Subcutaneous abdominal adipose tissue (tissue), 5 donors: ENCODE measurements at regions not wholly inside any gene's neighbourhood (a gene's known extent, or its start where the extent isn't known, plus 50 kb on each side); places are given as distances from the start of the nearest gene placed in this dataset.

Source experiments
- H3K27ac ChIP-seq: one replicate; pipeline ENCODE4 v1.7.0; 2013; ENCODE audit warnings: low read depth, mild to moderate bottlenecking, inconsistent platforms, low read length, moderate library complexity
- H3K27me3 ChIP-seq, 5 donors: one replicate each; pipeline ENCODE4 v1.7.0; 2013; ENCODE audit warnings: low read length in 5 of 5, inconsistent platforms in 1 of 5; ENCODE audit not compliant: control insufficient read depth in 5 of 5, insufficient read depth in 4 of 5
- H3K36me3 ChIP-seq, 5 donors: one replicate each; pipeline ENCODE4 v1.7.0; 2013; ENCODE audit warnings: low read length in 5 of 5; ENCODE audit not compliant: control insufficient read depth in 5 of 5, insufficient read depth in 5 of 5
- H3K4me1 ChIP-seq, 5 donors: one replicate each; pipeline ENCODE4 v1.7.0; 2013; ENCODE audit warnings: low read length in 5 of 5, mild to moderate bottlenecking in 3 of 5, moderate library complexity in 1 of 5; ENCODE audit not compliant: control insufficient read depth in 5 of 5, insufficient read depth in 5 of 5
- H3K4me3 ChIP-seq, 5 donors: one replicate each; pipeline ENCODE4 v1.7.0; 2013; ENCODE audit warnings: low read length in 5 of 5, low read depth in 1 of 5
- H3K9ac ChIP-seq, 5 donors: one replicate each; pipeline ENCODE4 v1.7.0; 2013; ENCODE audit warnings: low read length in 5 of 5, mild to moderate bottlenecking in 4 of 5, moderate library complexity in 3 of 5
- H3K9me3 ChIP-seq, 5 donors: one replicate each; pipeline ENCODE4 v1.7.0; 2013; ENCODE audit warnings: low read length in 5 of 5; ENCODE audit not compliant: control insufficient read depth in 5 of 5
- donor health status: healthy.
- donor health status: healthy.
- donor health status: healthy.
- donor health status: healthy.
- donor health status: healthy.

- no peaks in the 10 kb centered on the region for H3K36me3 ChIP-seq
- H3K4me3 ChIP-seq, result no peak overlapping the region
- H3K27ac ChIP-seq, result no peak overlapping the region
These were observed 107.1 kb upstream of the PAXBP1 start for GRCh38 chr21:32878661-32879060.

DNA sequence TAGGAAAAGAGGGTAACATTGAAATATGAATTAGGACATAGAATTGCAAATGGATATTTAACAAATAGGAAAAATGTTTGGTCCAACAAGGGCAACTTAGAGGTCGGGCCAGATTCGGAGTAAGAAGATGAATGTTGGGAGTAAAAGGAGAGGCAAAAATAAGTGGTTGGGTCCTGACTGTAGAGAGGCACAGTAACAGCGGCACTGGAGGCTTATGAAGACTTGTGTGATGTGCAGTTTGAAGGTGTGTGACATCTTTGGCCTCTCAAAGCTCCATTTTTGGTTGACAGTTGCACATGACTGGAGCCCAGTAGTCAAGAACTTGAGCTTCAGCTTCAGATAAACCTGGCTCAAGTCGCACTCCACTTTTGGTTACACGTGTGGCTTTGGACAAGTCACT is 109.9 kb upstream of the PAXBP1 start:
- no peak overlapping the region for H3K27ac ChIP-seq
- H3K4me3 ChIP-seq, result no peak overlapping the region
- no peaks in the 10 kb centered on the region for H3K4me1 ChIP-seq
- no peak overlapping the region for H3K9ac ChIP-seq
- H3K36me3 ChIP-seq, result no peaks in the 10 kb centered on the region
- H3K9me3 ChIP-seq, result no peaks in the 10 kb centered on the region
- peaks cover 0 to 2% (median 0%) of the 10 kb centered on the region in 5 donors for H3K27me3 ChIP-seq

More at GRCh38 chr21:32878661-32879060, 107.1 kb upstream of the PAXBP1 start:
- H3K4me1 ChIP-seq, result no peaks in the 10 kb centered on the region
- no peak overlapping the region for H3K9ac ChIP-seq
- H3K9me3 ChIP-seq, result no peaks in the 10 kb centered on the region
- peaks cover 0 to 2% (median 0%) of the 10 kb centered on the region in 5 donors for H3K27me3 ChIP-seq

DNA sequence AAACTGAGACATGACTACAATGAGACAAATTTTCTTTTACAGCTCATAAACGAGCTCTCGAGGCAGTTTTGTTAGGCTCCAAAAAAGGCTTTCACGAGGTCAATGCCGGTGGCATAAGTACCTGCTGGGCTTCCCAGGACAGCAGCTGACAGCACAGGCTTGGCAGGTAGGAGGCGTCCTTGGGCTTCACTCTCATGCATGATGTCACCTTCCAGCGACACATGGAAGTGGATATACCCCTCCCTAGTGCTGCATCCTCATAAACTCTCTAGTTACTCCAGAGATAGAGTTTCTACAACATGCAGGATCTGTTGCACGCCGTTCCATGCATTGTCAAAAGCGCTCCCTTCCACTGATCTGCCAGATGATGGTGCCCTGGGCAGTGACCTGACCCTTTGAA is 112.5 kb upstream of the PAXBP1 start:
- H3K4me1 ChIP-seq, result no peaks in the 10 kb centered on the region
- no peak overlapping the region for H3K4me3 ChIP-seq
- H3K36me3 ChIP-seq, result no peaks in the 10 kb centered on the region
- no peak overlapping the region for H3K27ac ChIP-seq
- H3K27me3 ChIP-seq, result peaks cover 0 to 4% (median 0%) of the 10 kb centered on the region in 5 donors
- H3K9ac ChIP-seq, result no peak overlapping the region
- H3K9me3 ChIP-seq, result no peaks in the 10 kb centered on the region

DNA sequence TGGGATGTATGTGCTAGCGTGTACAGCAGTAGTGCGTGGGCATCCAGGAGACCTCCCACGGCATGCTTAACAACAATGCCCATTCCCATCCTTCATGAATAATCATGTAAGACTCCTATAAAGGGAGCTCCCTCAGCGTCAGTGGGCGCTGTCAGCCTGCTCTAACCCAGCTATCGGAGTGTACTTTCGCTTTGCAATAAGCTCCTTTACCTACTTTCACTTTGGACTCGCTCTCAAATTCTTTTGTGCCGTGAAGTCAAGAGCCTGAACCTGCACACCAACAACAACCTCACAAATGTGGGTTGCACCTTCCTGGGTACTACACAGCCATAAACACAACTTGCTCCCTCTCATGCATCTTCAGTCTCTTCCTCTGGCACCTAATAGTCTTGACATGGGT is 114.8 kb upstream of the PAXBP1 start:
- no peak overlapping the region for H3K4me3 ChIP-seq
- no peaks in the 10 kb centered on the region for H3K9me3 ChIP-seq
- peaks cover 0 to 4% (median 0%) of the 10 kb centered on the region in 5 donors for H3K27me3 ChIP-seq

DNA sequence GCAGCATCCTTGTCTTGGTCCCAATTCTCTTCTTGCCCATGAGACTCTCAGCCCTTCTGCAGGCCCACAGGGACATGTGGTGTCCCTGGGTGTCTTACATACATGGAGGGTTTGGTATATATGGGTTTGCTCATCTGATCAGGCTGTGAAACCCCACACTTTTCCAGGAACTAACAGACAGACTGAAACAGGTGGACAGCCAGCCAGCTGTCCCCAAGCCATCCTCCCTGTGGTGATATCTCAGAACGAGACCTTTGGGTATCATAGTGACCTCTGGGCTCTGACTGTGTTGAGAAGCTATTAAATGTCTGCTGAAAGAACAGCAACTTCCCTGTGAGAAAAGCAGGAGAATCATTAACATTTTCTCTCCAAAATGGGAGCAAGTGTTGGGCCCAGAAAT is 115.5 kb upstream of the PAXBP1 start:
- no peaks in the 10 kb centered on the region for H3K4me1 ChIP-seq
- H3K36me3 ChIP-seq, result no peaks in the 10 kb centered on the region
- H3K27ac ChIP-seq, result no peak overlapping the region
- H3K9ac ChIP-seq, result no peak overlapping the region
- peaks cover 0 to 4% (median 0%) of the 10 kb centered on the region in 5 donors for H3K27me3 ChIP-seq
- H3K4me3 ChIP-seq, result no peak overlapping the region
- H3K9me3 ChIP-seq, result no peaks in the 10 kb centered on the region

More for the DNA sequence above, 114.8 kb upstream of the PAXBP1 start:
- Histone ChIP-seq H3K27ac (no peak overlapping the region), H3K9ac (no peak overlapping the region), H3K4me1 (no peaks in the 10 kb centered on the region), H3K36me3 (no peaks in the 10 kb centered on the region)

DNA sequence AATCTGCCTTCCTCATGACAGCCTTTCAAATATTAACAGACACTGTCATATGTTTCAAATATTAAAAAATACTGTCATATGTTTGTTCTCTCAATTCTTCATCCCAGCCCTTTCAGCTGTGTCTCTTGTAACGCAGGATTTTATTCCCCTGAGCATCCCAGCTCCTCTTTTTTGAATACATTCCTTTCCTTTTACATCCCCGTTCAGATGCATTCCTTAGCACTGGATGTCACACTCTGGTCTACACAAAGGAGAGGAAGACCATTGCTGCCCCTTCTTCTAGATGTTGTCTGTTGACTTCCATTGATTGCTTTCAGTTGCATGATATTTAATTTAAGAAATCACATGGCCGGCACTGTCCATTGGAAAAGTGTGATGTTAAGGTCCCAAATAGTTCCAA is 117.4 kb upstream of the PAXBP1 start:
- Histone ChIP-seq H3K4me3 (no peak overlapping the region), H3K9me3 (no peaks in the 10 kb centered on the region), H3K4me1 (no peaks in the 10 kb centered on the region), H3K9ac (no peak overlapping the region), H3K36me3 (no peaks in the 10 kb centered on the region), H3K27ac (no peak overlapping the region), H3K27me3 (peaks cover 0 to 2% (median 0%) of the 10 kb centered on the region in 5 donors)

GRCh38 chr21:32889596-32889995 is 118.0 kb upstream of the PAXBP1 start:
- Histone ChIP-seq H3K36me3 (no peaks in the 10 kb centered on the region), H3K9me3 (no peaks in the 10 kb centered on the region), H3K4me3 (no peak overlapping the region), H3K4me1 (no peaks in the 10 kb centered on the region), H3K9ac (no peak overlapping the region), H3K27ac (no peak overlapping the region), H3K27me3 (peaks cover 0 to 2% (median 0%) of the 10 kb centered on the region in 5 donors)

DNA sequence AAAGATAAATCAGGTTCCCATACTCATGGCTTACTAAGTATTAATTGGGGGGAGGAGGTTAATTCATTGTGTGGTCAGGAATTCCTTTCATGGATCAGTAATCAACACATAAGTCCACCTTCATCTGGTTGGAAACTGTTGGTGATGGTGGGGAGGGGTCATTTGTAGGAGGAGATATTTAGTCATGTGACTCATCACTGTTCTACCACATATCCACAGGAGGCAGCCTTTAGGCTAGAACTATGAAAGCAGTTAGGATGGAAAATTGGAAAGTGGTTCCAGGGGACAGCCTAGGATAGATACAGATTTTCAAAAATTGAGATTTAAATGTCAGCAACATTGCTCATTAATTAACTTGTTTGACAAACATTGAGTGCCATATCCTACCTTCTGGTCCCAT is 122.8 kb upstream of the PAXBP1 start:
- H3K27me3 ChIP-seq, result no peaks in the 10 kb centered on the region
- no peak overlapping the region for H3K27ac ChIP-seq
- no peak overlapping the region for H3K4me3 ChIP-seq
- no peak overlapping the region for H3K9ac ChIP-seq
- no peaks in the 10 kb centered on the region for H3K9me3 ChIP-seq
- no peaks in the 10 kb centered on the region for H3K4me1 ChIP-seq
- no peaks in the 10 kb centered on the region for H3K36me3 ChIP-seq

DNA sequence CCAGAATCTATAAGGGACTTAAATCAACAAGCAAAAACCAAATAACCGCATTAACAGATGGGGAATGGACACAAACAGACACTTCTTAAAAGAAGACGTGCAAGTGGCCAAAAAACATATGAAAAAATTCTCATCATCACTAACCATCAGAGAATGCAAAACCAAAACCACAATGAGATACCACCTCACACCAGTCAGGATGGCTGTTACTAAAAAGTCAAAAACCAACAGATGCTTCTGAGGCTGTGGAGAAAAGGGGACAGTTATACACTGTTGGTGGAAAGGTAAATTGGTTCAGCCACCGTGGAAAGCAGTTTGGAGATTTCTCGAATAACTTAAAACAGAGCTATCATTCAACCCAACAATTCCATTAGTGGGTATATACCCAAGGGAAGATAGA is 124.9 kb upstream of the OLIG2 start:
- H3K36me3 ChIP-seq, result no peaks in the 10 kb centered on the region
- no peaks in the 10 kb centered on the region for H3K27me3 ChIP-seq
- H3K9me3 ChIP-seq, result no peaks in the 10 kb centered on the region
- no peak overlapping the region for H3K9ac ChIP-seq
- no peaks in the 10 kb centered on the region for H3K4me1 ChIP-seq
- no peak overlapping the region for H3K4me3 ChIP-seq
- H3K27ac ChIP-seq, result no peak overlapping the region

GRCh38 chr21:32907521-32907920 is 118.2 kb upstream of the OLIG2 start:
- no peak overlapping the region for H3K4me3 ChIP-seq
- H3K9ac ChIP-seq, result no peak overlapping the region
- no peak overlapping the region for H3K27ac ChIP-seq
- no peaks in the 10 kb centered on the region for H3K9me3 ChIP-seq
- H3K4me1 ChIP-seq, result no peaks in the 10 kb centered on the region
- H3K36me3 ChIP-seq, result no peaks in the 10 kb centered on the region
- H3K27me3 ChIP-seq, result no peaks in the 10 kb centered on the region

DNA sequence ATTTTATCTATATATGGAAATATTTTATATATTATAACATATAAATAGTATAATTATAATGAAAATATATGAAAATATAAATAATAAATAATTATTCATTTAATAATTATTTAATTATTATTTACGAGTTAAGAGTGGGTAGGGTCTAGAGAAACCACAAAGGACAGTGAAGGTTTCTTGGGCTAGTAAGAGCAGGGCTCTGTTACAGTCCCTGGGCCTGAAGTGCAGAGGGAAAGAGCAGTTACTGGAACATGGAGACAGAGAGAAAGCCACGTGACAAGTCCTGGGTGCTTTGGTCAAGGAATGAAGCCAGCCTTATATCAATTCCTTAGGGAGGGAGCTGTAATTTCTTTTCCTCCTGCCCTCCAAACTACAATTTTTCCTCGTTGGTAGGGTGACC is 117.2 kb upstream of the OLIG2 start:
- H3K36me3 ChIP-seq, result no peaks in the 10 kb centered on the region
- no peaks in the 10 kb centered on the region for H3K9me3 ChIP-seq
- no peak overlapping the region for H3K4me3 ChIP-seq
- no peaks in the 10 kb centered on the region for H3K4me1 ChIP-seq
- no peak overlapping the region for H3K9ac ChIP-seq
- no peaks in the 10 kb centered on the region for H3K27me3 ChIP-seq
- H3K27ac ChIP-seq, result no peak overlapping the region
